GM12878 (cell line): ENCODE measurements at regions not wholly inside any gene's neighbourhood (a gene's known extent, or its start where the extent isn't known, plus 50 kb on each side); places are given as distances from the start of the nearest gene placed in this dataset.

ENCODE experiments used
- ATF2 ChIP-seq: IDR thresholded peaks from 2 replicates; pipeline ENCODE4 v1.6.1; 2012; ENCODE audit warnings: low read length, inconsistent platforms
- BACH1 ChIP-seq: fragments of 450-650 bp; IDR thresholded peaks from 2 replicates; pipeline ENCODE4 v1.6.1; 2017; ENCODE audit warnings: mild to moderate bottlenecking, borderline replicate concordance
- CUX1 ChIP-seq: IDR thresholded peaks from 2 replicates; pipeline ENCODE4 v1.6.1; 2012; ENCODE audit warnings: improper control_type of control experiment, low read depth, low read length; ENCODE audit not compliant: insufficient replicate concordance
- E2F4 ChIP-seq: IDR thresholded peaks from 2 replicates; pipeline ENCODE4 v1.6.1; 2012; ENCODE audit warnings: low read depth, low read length, improper control_type of control experiment
- EZH2 ChIP-seq: IDR thresholded peaks from 2 replicates; pipeline ENCODE4 v1.6.1; 2012; ENCODE audit warnings: low read depth, mild to moderate bottlenecking, control low read depth, inconsistent platforms, low read length, borderline replicate concordance; ENCODE audit not compliant: control insufficient read depth
- HCFC1 ChIP-seq: fragments of 150-350 bp; IDR thresholded peaks from 2 replicates; pipeline ENCODE4 v1.6.1; 2014; ENCODE audit warnings: low read length
- RELB ChIP-seq: fragments of 450-650 bp; IDR thresholded peaks from 2 replicates; pipeline ENCODE4 v1.6.1; 2017; ENCODE audit warnings: low read depth, mild to moderate bottlenecking, moderate library complexity
- YY1 ChIP-seq: IDR thresholded peaks from 2 replicates; pipeline ENCODE4 v1.6.1; 2011; ENCODE audit warnings: low read depth, mild to moderate bottlenecking, low read length
- TF ChIP-seq, protein P1 (sequence below), 3 experiments: IDR thresholded peaks in 2 of 3; conservative IDR thresholded peaks in 1 of 3; 2 replicates each; pipeline ENCODE4 v1.5.1; 2011; ENCODE audit warnings: low read depth in 3 of 3, low read length in 3 of 3, mild to moderate bottlenecking in 3 of 3, control low read depth in 2 of 3, moderate library complexity in 2 of 3, inconsistent platforms in 1 of 3, mixed read lengths in 1 of 3; ENCODE audit not compliant: control insufficient read depth in 2 of 3, insufficient read depth in 1 of 3; ENCODE audit errors: extremely low read depth in 1 of 3
- TF ChIP-seq, protein P2 (sequence below): IDR thresholded peaks from 2 replicates; pipeline ENCODE4 v1.6.1; 2011; ENCODE audit warnings: low read depth, low read length, improper control_type of control experiment, borderline replicate concordance
- TF ChIP-seq, protein P3 (sequence below): fragments of 450-650 bp; IDR thresholded peaks from 2 replicates; pipeline ENCODE4 v1.6.1; 2016; ENCODE audit warnings: mild to moderate bottlenecking, moderate library complexity, borderline replicate concordance

DNA sequence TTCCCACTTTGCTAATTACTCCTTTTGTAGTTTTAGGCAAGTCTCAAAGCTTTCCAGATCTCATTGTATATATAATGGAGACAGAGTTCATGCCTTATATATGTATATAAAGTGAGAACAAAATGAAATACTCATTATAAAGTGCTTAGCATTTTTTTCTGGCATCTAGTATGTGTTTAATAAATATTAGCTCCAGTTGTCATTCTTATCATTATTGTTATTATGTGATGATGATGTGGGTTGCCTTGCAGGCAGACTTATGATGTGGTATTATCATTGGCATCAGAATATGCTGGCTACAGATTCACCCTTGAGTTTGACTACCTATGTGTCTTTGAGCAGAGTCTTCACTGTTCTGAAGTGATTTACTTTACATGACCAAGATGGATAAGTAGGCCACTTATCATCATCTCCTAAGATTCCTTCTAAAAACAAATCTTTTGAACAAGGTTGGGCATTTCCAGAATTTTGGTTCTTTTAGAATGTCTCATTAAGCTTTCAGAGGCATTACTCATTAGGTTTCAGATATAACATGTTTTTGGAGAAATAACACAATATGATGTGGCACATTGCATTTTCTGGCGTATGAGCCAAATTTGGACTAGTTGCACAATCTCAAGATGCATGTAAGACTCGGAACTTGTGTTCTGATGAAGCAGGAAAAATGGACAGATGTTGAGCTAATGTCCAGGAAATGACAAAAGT is 145.6 kb upstream of the TNC start:
- TF ChIP-seq RELB (no peak), CUX1 (no peak), YY1 (no peak), EZH2 (no peak), ATF2 (no peak), E2F4 (no peak), BACH1 (no peak), HCFC1 (no peak)
- TF ChIP-seq, protein P1, sequence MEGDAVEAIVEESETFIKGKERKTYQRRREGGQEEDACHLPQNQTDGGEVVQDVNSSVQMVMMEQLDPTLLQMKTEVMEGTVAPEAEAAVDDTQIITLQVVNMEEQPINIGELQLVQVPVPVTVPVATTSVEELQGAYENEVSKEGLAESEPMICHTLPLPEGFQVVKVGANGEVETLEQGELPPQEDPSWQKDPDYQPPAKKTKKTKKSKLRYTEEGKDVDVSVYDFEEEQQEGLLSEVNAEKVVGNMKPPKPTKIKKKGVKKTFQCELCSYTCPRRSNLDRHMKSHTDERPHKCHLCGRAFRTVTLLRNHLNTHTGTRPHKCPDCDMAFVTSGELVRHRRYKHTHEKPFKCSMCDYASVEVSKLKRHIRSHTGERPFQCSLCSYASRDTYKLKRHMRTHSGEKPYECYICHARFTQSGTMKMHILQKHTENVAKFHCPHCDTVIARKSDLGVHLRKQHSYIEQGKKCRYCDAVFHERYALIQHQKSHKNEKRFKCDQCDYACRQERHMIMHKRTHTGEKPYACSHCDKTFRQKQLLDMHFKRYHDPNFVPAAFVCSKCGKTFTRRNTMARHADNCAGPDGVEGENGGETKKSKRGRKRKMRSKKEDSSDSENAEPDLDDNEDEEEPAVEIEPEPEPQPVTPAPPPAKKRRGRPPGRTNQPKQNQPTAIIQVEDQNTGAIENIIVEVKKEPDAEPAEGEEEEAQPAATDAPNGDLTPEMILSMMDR (IDR thresholded peaks at IDR 0.05 in 2 of 3, conservative IDR thresholded peaks at IDR 0.05 in 1 of 3; ENCODE audit: control insufficient read depth in 2 of 3, extremely low read depth in 1 of 3, insufficient read depth in 1 of 3, low read depth in 3 of 3, low read length in 3 of 3), result no peak
- TF ChIP-seq, protein P2, sequence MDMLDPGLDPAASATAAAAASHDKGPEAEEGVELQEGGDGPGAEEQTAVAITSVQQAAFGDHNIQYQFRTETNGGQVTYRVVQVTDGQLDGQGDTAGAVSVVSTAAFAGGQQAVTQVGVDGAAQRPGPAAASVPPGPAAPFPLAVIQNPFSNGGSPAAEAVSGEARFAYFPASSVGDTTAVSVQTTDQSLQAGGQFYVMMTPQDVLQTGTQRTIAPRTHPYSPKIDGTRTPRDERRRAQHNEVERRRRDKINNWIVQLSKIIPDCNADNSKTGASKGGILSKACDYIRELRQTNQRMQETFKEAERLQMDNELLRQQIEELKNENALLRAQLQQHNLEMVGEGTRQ, result no peak
- TF ChIP-seq, protein P3, sequence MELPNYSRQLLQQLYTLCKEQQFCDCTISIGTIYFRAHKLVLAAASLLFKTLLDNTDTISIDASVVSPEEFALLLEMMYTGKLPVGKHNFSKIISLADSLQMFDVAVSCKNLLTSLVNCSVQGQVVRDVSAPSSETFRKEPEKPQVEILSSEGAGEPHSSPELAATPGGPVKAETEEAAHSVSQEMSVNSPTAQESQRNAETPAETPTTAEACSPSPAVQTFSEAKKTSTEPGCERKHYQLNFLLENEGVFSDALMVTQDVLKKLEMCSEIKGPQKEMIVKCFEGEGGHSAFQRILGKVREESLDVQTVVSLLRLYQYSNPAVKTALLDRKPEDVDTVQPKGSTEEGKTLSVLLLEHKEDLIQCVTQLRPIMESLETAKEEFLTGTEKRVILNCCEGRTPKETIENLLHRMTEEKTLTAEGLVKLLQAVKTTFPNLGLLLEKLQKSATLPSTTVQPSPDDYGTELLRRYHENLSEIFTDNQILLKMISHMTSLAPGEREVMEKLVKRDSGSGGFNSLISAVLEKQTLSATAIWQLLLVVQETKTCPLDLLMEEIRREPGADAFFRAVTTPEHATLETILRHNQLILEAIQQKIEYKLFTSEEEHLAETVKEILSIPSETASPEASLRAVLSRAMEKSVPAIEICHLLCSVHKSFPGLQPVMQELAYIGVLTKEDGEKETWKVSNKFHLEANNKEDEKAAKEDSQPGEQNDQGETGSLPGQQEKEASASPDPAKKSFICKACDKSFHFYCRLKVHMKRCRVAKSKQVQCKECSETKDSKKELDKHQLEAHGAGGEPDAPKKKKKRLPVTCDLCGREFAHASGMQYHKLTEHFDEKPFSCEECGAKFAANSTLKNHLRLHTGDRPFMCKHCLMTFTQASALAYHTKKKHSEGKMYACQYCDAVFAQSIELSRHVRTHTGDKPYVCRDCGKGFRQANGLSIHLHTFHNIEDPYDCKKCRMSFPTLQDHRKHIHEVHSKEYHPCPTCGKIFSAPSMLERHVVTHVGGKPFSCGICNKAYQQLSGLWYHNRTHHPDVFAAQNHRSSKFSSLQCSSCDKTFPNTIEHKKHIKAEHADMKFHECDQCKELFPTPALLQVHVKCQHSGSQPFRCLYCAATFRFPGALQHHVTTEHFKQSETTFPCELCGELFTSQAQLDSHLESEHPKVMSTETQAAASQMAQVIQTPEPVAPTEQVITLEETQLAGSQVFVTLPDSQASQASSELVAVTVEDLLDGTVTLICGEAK, result no peak
